Activated CD4-positive, alpha-beta T cell treated with anti-CD3 and anti-CD28 coated beads for 36 hours (primary cell): ENCODE measurements at regions not wholly inside any gene's neighbourhood (a gene's known extent, or its start where the extent isn't known, plus 50 kb on each side); places are given as distances from the start of the nearest gene placed in this dataset.

Source experiments
- ATAC-seq: fragments of 200-7000 bp; cut with Tn5 transposase; one replicate; pipeline ENCODE4 v1.10.0; 2021; ENCODE audit warnings: mild to moderate bottlenecking, moderate library complexity
- CTCF ChIA-PET: fragments of 350-600 bp; sonication (Branson Sonifier 250); formaldehyde crosslinking; loops from one replicate; lab custom pipeline; 2021; ENCODE audit warnings: antibody characterized with exemption; lab: Charles Lee
- POLR2A ChIA-PET: fragments of 350-600 bp; sonication (Branson Sonifier 250); formaldehyde crosslinking; loops from one replicate; lab custom pipeline; 2021; ENCODE audit warnings: antibody characterized with exemption, inconsistent platforms; lab: Charles Lee
- DNase-seq: peaks from one replicate; pipeline ENCODE4 v3.0.0-alpha.2; 2020
- H3K27ac Mint-ChIP-seq: one replicate; pipeline ENCODE4 v1.8.0; 2021; ENCODE audit warnings: mixed read lengths
- H3K27me3 Mint-ChIP-seq: one replicate; pipeline ENCODE4 v1.8.0; 2021; ENCODE audit warnings: mixed read lengths
- H3K36me3 Mint-ChIP-seq: one replicate; pipeline ENCODE4 v1.8.0; 2021; ENCODE audit warnings: low read depth, mixed read lengths
- H3K4me1 Mint-ChIP-seq: one replicate; pipeline ENCODE4 v1.8.0; 2021; ENCODE audit warnings: mixed read lengths
- H3K4me3 Mint-ChIP-seq: one replicate; pipeline ENCODE4 v1.8.0; 2021; ENCODE audit warnings: mild to moderate bottlenecking, moderate library complexity, mixed read lengths
- H3K9me3 Mint-ChIP-seq: one replicate; pipeline ENCODE4 v1.8.0; 2021; ENCODE audit warnings: low read depth, mixed read lengths
- intact Hi-C, 2 experiments: fragments of 100-400 bp; cut with DNase I in 1 of 2; cut with micrococcal nuclease in 1 of 2; formaldehyde crosslinking; loops; one replicate each; pipeline versions ENCODE4 v1.14.2 to v1.15.1; 2022 to 2024; cut with DNase I, micrococcal nuclease

DNA sequence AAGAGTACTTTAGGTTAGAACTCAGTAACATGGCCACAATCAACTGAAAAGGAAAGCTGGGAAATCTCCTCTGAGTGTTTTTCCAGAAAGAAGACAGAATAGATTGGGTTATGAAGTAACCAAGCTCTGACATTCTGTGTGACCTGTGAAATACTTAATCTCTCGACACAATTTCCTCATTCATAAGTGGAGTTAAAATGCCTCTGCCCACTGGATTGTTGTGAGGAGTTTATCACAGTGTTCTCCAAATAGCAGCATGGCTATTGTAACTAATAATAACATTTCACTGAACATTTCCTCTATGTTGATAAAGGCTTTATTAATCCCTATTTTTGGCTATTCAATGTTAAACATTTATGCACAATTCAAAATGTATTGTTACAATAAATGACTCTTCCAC is 311.0 kb downstream of the GABRB2 start:
- ChIA-PET POLR2A (no interaction called here), CTCF (interaction anchor here (0.7 kb wide), 2 partner anchors 157 to 656 kb away, joined by 4 read pairs; no protein-coding TSS in a partner anchor)
- Mint-ChIP-seq H3K36me3 (no peaks in the 10 kb centered on the region), H3K4me3 (no peak overlapping the region), H3K9me3 (no peaks in the 10 kb centered on the region), H3K27me3 (no peaks in the 10 kb centered on the region), H3K27ac (no peak overlapping the region), H3K4me1 (no peaks in the 10 kb centered on the region)
- no peak for ATAC-seq
- intact Hi-C loops = no loop called here
- DNase-seq = no peak

DNA sequence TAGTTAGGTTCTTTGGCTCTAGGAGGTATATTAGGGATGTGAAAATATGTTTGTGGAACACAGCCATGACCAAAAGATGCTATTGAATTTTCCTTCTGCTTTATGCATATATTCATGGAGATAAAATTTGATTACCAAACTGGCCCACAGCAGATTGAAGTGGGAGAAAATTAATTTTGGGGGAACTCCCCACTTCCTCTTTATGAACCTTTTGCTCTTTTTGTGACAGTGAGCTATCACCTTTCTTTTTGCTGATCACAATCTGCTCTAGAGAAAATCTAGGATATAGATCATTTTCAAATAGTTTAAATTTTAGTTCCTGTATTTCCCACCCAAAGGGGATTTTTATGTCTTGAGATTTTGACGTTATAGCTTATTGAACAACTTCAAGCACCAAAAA is 313.0 kb downstream of the GABRB2 start:
- no peaks in the 10 kb centered on the region for H3K4me1 Mint-ChIP-seq
- no peak overlapping the region for H3K4me3 Mint-ChIP-seq
- CTCF ChIA-PET = no interaction called here
- no peak overlapping the region for H3K27ac Mint-ChIP-seq
- H3K27me3 Mint-ChIP-seq = no peaks in the 10 kb centered on the region
- no peaks in the 10 kb centered on the region for H3K9me3 Mint-ChIP-seq
- H3K36me3 Mint-ChIP-seq = no peaks in the 10 kb centered on the region
- intact Hi-C loops = loop anchor here in 1 of 2 experiments (5.0 kb wide), 1 partner anchor 774 kb away; no protein-coding TSS in a partner anchor
- DNase-seq (no peak), ATAC-seq (no peak)
- POLR2A ChIA-PET = no interaction called here

DNA sequence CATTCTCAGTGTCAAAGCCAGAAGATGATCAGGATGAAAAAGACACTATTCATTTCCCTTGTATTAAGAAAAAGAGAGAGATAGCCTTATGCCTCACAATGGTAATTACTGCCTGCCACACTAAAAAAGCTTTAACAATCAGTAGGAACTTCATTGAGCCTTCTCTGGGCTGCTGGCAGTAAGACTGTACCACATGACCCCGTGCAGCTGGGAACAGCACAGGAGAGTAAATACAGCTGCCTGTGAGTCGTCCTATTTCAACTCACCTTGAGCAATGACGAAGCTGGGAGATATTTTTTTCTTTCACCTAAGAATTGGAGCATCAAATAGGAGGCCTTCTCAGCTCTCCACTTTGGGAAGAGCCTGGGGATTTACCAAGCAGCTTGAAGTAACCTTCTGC is 316.3 kb downstream of the GABRB2 start:
- POLR2A ChIA-PET = no interaction called here
- Mint-ChIP-seq H3K27me3 (no peaks in the 10 kb centered on the region), H3K9me3 (no peaks in the 10 kb centered on the region), H3K36me3 (no peaks in the 10 kb centered on the region), H3K4me3 (no peak overlapping the region), H3K4me1 (no peaks in the 10 kb centered on the region), H3K27ac (no peak overlapping the region)
- CTCF ChIA-PET = no interaction called here
- intact Hi-C loops = loop anchor here in 1 of 2 experiments (5.0 kb wide), 1 partner anchor 777 kb away; no protein-coding TSS in a partner anchor
- no peak for DNase-seq
- no peak for ATAC-seq

DNA sequence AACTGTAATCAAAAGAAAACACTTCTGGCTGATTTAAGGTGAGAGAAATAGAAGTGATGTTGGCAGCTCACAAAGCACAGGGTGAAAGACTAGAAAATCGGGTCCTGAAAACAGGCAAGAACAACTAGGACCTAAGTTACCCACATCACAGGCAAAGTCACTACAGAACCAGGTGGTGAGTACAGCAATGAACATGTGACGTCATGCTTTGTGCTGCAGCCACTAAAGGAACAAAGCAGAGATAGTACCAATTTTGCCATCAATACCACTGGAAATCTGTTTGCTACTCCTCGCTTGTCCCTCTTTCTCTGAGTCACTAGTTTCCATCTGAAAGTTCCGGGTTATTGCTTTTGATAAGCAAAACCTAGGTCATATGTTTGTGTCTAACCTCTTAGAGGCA is 326.7 kb downstream of the GABRB2 start:
- Mint-ChIP-seq H3K4me1 (no peaks in the 10 kb centered on the region), H3K27me3 (no peaks in the 10 kb centered on the region), H3K27ac (no peak overlapping the region), H3K4me3 (no peak overlapping the region), H3K9me3 (peaks cover 3% of the 10 kb centered on the region), H3K36me3 (no peaks in the 10 kb centered on the region)
- CTCF ChIA-PET = no interaction called here
- no peak for DNase-seq
- intact Hi-C loops = no loop called here
- POLR2A ChIA-PET = no interaction called here
- ATAC-seq = no peak

DNA sequence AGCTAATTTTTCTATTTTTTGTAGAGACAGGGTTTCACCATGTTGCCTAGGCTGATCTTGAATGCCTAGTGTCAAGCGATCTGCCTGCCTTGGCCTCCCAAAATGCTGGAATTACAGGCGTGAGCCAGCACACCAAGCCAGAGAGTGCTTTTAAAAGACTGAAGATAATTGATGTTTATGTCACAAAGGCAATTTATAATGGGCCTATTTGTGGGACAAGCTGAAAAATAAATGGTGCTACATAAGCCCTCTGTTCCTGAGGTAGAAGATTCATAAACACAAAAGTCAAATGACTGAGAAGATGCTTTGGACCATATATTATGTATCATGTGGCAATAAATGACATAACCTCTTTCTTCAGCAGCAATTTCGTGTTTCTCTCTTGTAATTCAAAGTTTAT is 329.6 kb downstream of the GABRB2 start:
- ChIA-PET CTCF (no interaction called here), POLR2A (no interaction called here)
- no peaks in the 10 kb centered on the region for H3K36me3 Mint-ChIP-seq
- DNase-seq (no peak), ATAC-seq (no peak)
- peaks cover 7% of the 10 kb centered on the region for H3K9me3 Mint-ChIP-seq
- H3K27me3 Mint-ChIP-seq = no peaks in the 10 kb centered on the region
- H3K4me3 Mint-ChIP-seq = no peak overlapping the region
- H3K27ac Mint-ChIP-seq = no peak overlapping the region
- no peaks in the 10 kb centered on the region for H3K4me1 Mint-ChIP-seq
- intact Hi-C loops = no loop called here

DNA sequence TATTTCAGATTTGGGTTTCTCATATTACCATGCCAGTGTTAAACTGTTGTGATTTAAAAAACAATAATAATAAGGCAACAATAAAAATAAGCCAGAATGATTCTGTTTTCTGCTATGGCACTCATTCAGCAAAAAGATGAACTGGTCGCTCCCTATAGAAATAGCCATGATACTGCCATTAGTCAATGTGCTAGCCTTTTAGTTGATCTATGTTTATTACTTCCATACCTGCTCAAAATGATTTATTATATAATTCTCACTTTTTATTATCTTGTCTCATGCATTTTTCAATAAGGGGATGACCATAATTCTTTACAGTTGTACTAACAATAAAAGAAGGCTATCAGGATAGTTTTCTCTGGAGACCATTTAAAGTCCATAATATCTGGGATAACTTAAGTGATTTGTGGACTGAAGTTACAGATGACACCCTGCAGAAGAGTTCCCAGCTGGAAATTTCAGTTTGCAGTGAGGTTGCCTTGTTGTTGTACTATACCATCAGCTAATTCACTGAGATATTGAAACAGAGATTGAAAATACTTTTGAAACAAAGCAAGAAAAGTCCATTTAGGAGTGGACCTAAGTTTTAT is 334.3 kb downstream of the GABRB2 start:
- DNase-seq = no peak
- no peak overlapping the region for H3K4me3 Mint-ChIP-seq
- no peaks in the 10 kb centered on the region for H3K27me3 Mint-ChIP-seq
- H3K27ac Mint-ChIP-seq = no peak overlapping the region
- ChIA-PET POLR2A (no interaction called here), CTCF (no interaction called here)
- H3K4me1 Mint-ChIP-seq = no peaks in the 10 kb centered on the region
- no peaks in the 10 kb centered on the region for H3K36me3 Mint-ChIP-seq
- H3K9me3 Mint-ChIP-seq = peaks cover 4% of the 10 kb centered on the region
- intact Hi-C loops = no loop called here
- ATAC-seq = no peak

DNA sequence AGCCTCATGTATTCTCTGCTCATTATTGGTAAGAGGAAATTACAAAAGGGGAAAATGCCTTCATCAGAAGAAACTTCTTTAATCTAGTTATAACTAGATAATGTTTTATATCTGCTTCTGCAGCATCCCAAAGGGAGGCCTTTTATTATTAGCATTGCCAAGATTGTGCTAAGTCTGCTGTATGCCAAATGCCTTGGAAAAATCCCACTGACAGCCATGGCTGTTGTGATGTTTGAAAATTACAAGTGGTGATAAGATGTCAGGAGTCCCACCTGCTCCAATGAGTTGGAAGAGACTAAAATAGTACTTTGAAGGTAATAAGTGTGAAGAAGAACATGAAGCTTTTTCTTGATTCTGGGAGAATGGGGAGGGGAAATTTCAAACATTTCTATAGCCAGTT is 345.0 kb downstream of the GABRB2 start:
- H3K27me3 Mint-ChIP-seq = peaks cover 2% of the 10 kb centered on the region

DNA sequence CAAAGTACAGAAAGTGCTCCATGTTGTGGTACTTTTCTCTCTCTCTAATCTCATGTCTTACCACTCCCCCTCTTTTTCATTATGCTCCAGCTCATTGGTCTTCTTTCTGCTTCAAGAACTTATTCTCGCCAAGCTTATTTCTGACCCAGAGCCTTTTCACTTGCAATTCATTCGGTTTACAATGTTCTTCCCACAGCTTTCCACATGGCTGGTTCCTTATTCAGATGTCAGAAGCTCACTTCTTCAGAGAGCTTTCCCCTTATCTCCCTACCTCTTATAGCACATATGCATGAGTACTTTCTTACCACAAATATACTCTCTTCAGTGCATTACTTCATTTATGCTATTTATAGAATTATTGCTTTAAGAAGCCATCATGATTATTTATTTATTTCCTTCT is 338.8 kb upstream of the ATP10B start:
- POLR2A ChIA-PET = no interaction called here
- H3K36me3 Mint-ChIP-seq = no peaks in the 10 kb centered on the region
- no peaks in the 10 kb centered on the region for H3K4me1 Mint-ChIP-seq
- ATAC-seq (no peak), DNase-seq (no peak)
- no peak overlapping the region for H3K27ac Mint-ChIP-seq
- no peak overlapping the region for H3K4me3 Mint-ChIP-seq
- intact Hi-C loops = no loop called here
- CTCF ChIA-PET = no interaction called here
- H3K27me3 Mint-ChIP-seq = no peaks in the 10 kb centered on the region
- H3K9me3 Mint-ChIP-seq = no peaks in the 10 kb centered on the region

More for the DNA sequence above, 345.0 kb downstream of the GABRB2 start:
- no peak for DNase-seq
- no peak overlapping the region for H3K27ac Mint-ChIP-seq
- H3K36me3 Mint-ChIP-seq = no peaks in the 10 kb centered on the region
- POLR2A ChIA-PET = no interaction called here
- no peaks in the 10 kb centered on the region for H3K4me1 Mint-ChIP-seq
- no peak overlapping the region for H3K4me3 Mint-ChIP-seq
- CTCF ChIA-PET = no interaction called here
- H3K9me3 Mint-ChIP-seq = peaks cover 10% of the 10 kb centered on the region
- ATAC-seq = no peak
- intact Hi-C loops = no loop called here

DNA sequence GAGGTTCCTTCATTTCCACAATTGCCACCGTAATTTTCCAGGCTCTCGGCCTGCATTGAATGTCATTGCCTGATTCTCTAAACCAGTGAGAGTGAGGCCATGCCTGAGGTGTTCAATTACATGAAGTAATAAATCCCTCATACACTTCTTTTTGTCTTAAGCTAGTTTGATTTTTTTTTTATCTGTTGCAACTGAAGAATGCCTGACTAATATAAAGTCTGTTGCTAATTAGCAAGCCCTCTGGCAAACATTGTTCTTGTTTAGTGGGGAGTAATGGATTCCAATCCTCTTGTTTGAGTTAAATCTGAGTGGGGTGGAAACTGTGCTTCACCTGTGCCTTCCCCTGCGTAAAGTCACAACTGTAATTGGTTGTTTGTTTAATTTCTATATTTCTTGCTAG is 338.1 kb upstream of the ATP10B start:
- intact Hi-C loops = no loop called here
- ATAC-seq (no peak), DNase-seq (no peak)
- Mint-ChIP-seq H3K36me3 (no peaks in the 10 kb centered on the region), H3K4me1 (no peaks in the 10 kb centered on the region), H3K27ac (no peak overlapping the region), H3K9me3 (no peaks in the 10 kb centered on the region), H3K27me3 (no peaks in the 10 kb centered on the region), H3K4me3 (no peak overlapping the region)
- CTCF ChIA-PET = interaction anchor here (0.9 kb wide), 1 partner anchor 13 kb away, joined by 3 read pairs; no protein-coding TSS in a partner anchor
- POLR2A ChIA-PET = no interaction called here

DNA sequence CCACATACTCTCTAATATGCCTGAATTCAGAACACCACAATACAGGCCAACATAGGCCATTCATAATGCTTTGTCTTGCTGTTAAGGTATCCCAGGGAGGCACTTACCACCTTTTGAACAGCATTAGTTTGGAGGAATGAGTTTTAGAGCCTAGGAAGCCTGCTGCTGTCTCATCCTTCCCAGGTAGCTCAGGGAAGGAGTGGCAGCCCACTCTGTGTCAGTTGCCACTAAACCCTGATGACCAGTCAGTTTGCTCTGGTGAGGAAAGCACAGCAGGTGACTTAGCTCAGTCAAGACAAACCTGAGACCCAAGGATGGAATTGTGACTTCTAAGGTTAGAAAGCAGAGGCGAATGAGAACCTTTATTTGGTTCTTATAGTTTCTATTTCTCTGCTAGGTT is 337.4 kb upstream of the ATP10B start:
- no peak for DNase-seq
- ChIA-PET POLR2A (no interaction called here), CTCF (interaction anchor here (0.9 kb wide), 1 partner anchor 13 kb away, joined by 3 read pairs; no protein-coding TSS in a partner anchor)
- ATAC-seq = no peak
- no peaks in the 10 kb centered on the region for H3K4me1 Mint-ChIP-seq
- intact Hi-C loops = no loop called here
- no peaks in the 10 kb centered on the region for H3K36me3 Mint-ChIP-seq
- no peak overlapping the region for H3K27ac Mint-ChIP-seq
- no peaks in the 10 kb centered on the region for H3K27me3 Mint-ChIP-seq
- H3K9me3 Mint-ChIP-seq = no peaks in the 10 kb centered on the region
- no peak overlapping the region for H3K4me3 Mint-ChIP-seq

DNA sequence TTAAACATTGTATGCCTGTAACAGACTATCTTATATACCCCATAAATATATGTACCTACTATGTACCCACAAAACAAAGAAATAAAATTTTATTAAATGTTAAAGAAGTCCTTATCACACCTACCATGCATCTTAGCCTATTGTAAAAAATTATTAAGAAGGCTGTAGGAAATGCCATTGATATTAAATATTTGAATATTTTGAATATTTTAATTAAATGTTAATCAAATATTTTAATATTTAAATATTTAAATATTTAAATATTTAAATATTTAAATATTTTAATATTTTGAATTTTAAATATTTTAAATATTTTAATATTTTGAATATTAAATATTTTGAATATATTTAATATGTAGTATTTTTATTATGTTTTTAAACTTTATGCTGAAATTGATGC is 331.5 kb upstream of the ATP10B start:
- Mint-ChIP-seq H3K36me3 (no peaks in the 10 kb centered on the region), H3K27ac (no peak overlapping the region), H3K4me3 (no peak overlapping the region), H3K4me1 (no peaks in the 10 kb centered on the region), H3K9me3 (no peaks in the 10 kb centered on the region), H3K27me3 (no peaks in the 10 kb centered on the region)
- ChIA-PET POLR2A (no interaction called here), CTCF (no interaction called here)
- no peak for DNase-seq
- intact Hi-C loops = no loop called here
- no peak for ATAC-seq

DNA sequence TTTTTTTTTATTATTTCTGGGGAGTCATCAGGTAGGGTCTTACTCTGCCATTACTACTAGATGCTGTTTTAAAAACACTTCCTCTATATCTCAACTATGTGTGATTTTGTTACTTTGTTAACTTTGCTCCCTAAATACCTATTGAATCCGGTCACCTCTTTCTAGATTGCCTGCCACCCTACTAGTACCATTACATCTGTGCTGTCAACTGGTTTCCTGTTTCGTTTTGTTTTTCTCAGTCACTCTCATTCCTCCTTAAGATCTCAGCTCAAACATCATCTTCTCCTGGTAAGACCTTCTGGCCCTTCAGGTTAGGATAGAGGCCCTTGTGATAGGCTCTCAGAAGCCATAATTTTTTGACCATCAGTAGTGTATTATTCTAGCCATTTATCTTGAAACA is 324.2 kb upstream of the ATP10B start:
- Mint-ChIP-seq H3K27ac (no peak overlapping the region), H3K4me3 (no peak overlapping the region), H3K4me1 (no peaks in the 10 kb centered on the region), H3K36me3 (no peaks in the 10 kb centered on the region), H3K27me3 (no peaks in the 10 kb centered on the region), H3K9me3 (no peaks in the 10 kb centered on the region)
- intact Hi-C loops = no loop called here
- ATAC-seq (no peak), DNase-seq (no peak)
- ChIA-PET CTCF (interaction anchor here (0.8 kb wide), 1 partner anchor 14 kb away, joined by 3 read pairs; no protein-coding TSS in a partner anchor), POLR2A (no interaction called here)
